ENCODE measurements at regions not wholly inside any gene's neighbourhood (a gene's known extent, or its start where the extent isn't known, plus 50 kb on each side); places are given as distances from the start of the nearest gene placed in this dataset.

GRCh38 chr16:9687737-9688319 is 494.4 kb downstream of the GRIN2A start:
- no peak for DNase-seq

DNA sequence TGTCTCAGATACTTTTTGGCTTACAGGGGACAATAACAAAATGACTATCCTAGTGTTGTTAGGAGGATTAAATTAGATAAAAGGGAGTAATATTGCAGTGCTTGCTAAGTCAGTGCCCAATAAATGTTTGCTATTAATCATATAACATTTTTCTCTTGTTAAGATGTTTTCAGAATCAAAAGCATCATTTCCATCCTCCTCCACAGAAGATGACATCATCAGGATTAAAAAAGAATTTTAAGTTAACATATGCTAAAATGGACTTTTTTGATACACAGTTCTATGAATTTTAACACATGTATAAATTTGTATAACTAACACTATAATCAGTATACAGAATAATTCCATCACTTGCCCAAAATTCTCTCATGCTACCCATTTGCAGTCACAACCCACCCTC is 492.6 kb downstream of the GRIN2A start:
- no peak for DNase-seq

DNA sequence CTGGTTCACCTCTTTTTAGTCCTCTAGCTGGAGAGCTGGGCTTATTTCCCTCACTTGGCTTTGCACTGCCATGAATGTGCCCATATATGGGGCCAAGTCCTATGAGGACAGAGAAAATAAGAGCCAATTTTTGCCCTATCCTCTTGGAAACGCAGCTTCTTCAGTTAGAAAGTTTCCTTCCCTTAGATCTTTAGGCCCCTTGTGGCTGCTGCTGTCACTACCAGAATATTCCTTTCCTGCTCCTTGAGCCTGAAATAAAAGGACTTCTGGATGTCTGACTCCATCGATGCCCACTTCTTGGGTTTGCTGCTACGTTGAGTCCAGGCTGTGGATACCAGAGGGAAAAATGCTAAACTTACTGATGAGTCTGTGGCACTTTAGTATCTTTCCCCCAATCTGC is 487.1 kb downstream of the GRIN2A start:
- DNase-seq, result no peak
